ENCODE measurements at regions not wholly inside any gene's neighbourhood (a gene's known extent, or its start where the extent isn't known, plus 50 kb on each side); places are given as distances from the start of the nearest gene placed in this dataset.

DNA sequence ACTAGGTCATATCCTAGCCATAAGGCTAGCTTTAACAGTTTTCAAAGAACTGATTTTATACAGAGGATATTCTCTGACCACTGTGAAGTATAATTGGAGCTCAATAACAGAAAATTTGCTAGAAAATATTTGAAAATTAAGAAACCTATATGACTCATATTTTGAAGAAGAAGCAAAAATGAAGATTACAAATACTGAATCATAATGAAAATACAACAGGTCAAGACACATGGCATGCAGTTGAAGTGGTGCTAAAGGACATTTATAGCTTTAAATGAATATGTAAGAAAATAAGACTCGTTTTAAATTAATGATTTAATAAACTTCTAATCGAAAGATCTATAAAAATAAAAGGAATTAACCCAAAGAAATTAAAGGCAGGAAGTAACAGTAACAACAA, 1234.6 kb downstream of the SLC16A7 start:
- peaks cover 19% of the 10 kb centered on the region for H3K9me3 Mint-ChIP-seq
- H3K27me3 Mint-ChIP-seq, result no peaks in the 10 kb centered on the region
- no peak for ATAC-seq (ENCODE audit: poor library complexity)
- no peaks in the 10 kb centered on the region for H3K9me3 ChIP-seq (ENCODE audit: control insufficient read depth in 1 of 2, insufficient read depth in 1 of 2, low read length in 2 of 2)
- no peak overlapping the region for H3K27ac ChIP-seq (ENCODE audit: low read depth in 1 of 2, low read length in 2 of 2)
- no peaks in the 10 kb centered on the region for H3K4me1 Mint-ChIP-seq (ENCODE audit: low read depth)
- no peaks in the 10 kb centered on the region for H3K27me3 ChIP-seq (ENCODE audit: control insufficient read depth in 1 of 2, insufficient read depth in 2 of 2, low read length in 2 of 2)
- H3K27ac Mint-ChIP-seq, result no peak overlapping the region
- ChIA-PET CTCF (no interaction called here), POLR2A (no interaction called here)
- intact Hi-C loops (cut with DNase I, micrococcal nuclease), result no loop called here
- H3K4me3 ChIP-seq (ENCODE audit: low read length), result no peak overlapping the region
- TF ChIP-seq, protein P1, sequence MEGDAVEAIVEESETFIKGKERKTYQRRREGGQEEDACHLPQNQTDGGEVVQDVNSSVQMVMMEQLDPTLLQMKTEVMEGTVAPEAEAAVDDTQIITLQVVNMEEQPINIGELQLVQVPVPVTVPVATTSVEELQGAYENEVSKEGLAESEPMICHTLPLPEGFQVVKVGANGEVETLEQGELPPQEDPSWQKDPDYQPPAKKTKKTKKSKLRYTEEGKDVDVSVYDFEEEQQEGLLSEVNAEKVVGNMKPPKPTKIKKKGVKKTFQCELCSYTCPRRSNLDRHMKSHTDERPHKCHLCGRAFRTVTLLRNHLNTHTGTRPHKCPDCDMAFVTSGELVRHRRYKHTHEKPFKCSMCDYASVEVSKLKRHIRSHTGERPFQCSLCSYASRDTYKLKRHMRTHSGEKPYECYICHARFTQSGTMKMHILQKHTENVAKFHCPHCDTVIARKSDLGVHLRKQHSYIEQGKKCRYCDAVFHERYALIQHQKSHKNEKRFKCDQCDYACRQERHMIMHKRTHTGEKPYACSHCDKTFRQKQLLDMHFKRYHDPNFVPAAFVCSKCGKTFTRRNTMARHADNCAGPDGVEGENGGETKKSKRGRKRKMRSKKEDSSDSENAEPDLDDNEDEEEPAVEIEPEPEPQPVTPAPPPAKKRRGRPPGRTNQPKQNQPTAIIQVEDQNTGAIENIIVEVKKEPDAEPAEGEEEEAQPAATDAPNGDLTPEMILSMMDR (IDR thresholded peaks at IDR 0.05), result no peak
- H3K4me3 Mint-ChIP-seq, result no peak overlapping the region
- no peaks in the 10 kb centered on the region for H3K36me3 ChIP-seq (ENCODE audit: insufficient read depth, low read length)
- no peaks in the 10 kb centered on the region for H3K36me3 Mint-ChIP-seq (ENCODE audit: low read depth)
- DNase-seq, result no peak
- H3K4me1 ChIP-seq (ENCODE audit: insufficient read depth, low read length), result no peaks in the 10 kb centered on the region

DNA sequence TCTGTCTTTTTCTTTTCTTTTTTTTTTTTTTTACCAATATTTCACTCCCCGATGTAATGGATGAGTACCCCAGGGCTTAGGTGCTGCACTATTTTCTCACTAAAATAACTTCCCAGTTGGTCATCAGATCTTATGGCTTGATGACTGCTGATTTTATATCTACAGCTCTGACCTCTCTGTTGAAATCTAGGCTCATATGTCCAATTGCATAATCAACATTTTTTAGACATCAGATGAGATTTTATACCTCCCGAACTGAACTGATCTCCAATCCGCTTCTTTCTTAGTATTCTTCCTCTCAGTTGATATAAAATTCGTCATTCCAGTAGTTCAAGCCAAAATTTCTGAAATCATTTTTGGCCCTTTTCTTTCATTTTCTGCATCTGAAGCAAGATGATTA, 1236.5 kb downstream of the SLC16A7 start:
- Histone ChIP-seq H3K27ac (ENCODE audit: low read depth in 1 of 2, low read length in 2 of 2) (no peak overlapping the region), H3K36me3 (ENCODE audit: insufficient read depth, low read length) (no peaks in the 10 kb centered on the region), H3K4me1 (ENCODE audit: insufficient read depth, low read length) (no peaks in the 10 kb centered on the region), H3K27me3 (ENCODE audit: control insufficient read depth in 1 of 2, insufficient read depth in 2 of 2, low read length in 2 of 2) (no peaks in the 10 kb centered on the region), H3K4me3 (ENCODE audit: low read length) (no peak overlapping the region), H3K9me3 (ENCODE audit: control insufficient read depth in 1 of 2, insufficient read depth in 1 of 2, low read length in 2 of 2) (no peaks in the 10 kb centered on the region)
- Mint-ChIP-seq H3K9me3 (peaks cover 19% of the 10 kb centered on the region), H3K27me3 (no peaks in the 10 kb centered on the region), H3K4me1 (ENCODE audit: low read depth) (no peaks in the 10 kb centered on the region), H3K36me3 (ENCODE audit: low read depth) (no peaks in the 10 kb centered on the region), H3K27ac (no peak overlapping the region), H3K4me3 (no peak overlapping the region)
- TF ChIP-seq, protein P1 (IDR thresholded peaks at IDR 0.05), result no peak
- DNase-seq (no peak), ATAC-seq (ENCODE audit: poor library complexity) (no peak)
- ChIA-PET POLR2A (no interaction called here), CTCF (no interaction called here)
- intact Hi-C loops (cut with DNase I, micrococcal nuclease), result no loop called here

DNA sequence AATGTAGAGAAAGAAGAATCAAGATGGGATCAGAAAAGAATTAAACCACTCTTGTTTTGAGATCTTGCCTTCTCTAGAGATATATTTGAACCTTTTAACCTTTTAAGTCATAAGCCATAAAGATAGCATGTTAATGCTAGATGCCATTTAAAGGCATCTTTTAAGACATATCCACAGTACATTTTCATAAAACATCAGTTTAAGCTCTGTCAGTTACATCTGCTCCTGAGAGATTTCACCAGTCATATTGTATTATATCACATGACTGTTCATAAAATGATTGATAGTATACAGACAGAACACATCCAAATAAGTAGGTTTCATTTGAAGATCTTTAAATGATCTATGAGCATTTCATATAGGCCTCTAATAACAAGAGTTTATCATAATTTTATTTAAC, 1238.5 kb downstream of the SLC16A7 start:
- no peaks in the 10 kb centered on the region for H3K36me3 ChIP-seq (ENCODE audit: insufficient read depth, low read length)
- H3K36me3 Mint-ChIP-seq (ENCODE audit: low read depth), result no peaks in the 10 kb centered on the region

More for the DNA sequence above, 1238.5 kb downstream of the SLC16A7 start:
- TF ChIP-seq, protein P1 (IDR thresholded peaks at IDR 0.05), result no peak
- Histone ChIP-seq H3K4me1 (ENCODE audit: insufficient read depth, low read length) (no peaks in the 10 kb centered on the region), H3K27me3 (ENCODE audit: control insufficient read depth in 1 of 2, insufficient read depth in 2 of 2, low read length in 2 of 2) (no peaks in the 10 kb centered on the region), H3K27ac (ENCODE audit: low read depth in 1 of 2, low read length in 2 of 2) (no peak overlapping the region), H3K9me3 (ENCODE audit: control insufficient read depth in 1 of 2, insufficient read depth in 1 of 2, low read length in 2 of 2) (no peaks in the 10 kb centered on the region), H3K4me3 (ENCODE audit: low read length) (no peak overlapping the region)
- intact Hi-C loops (cut with DNase I, micrococcal nuclease), result no loop called here
- H3K27me3 Mint-ChIP-seq, result no peaks in the 10 kb centered on the region
- no peak for DNase-seq
- H3K4me1 Mint-ChIP-seq (ENCODE audit: low read depth), result no peaks in the 10 kb centered on the region
- no peak overlapping the region for H3K4me3 Mint-ChIP-seq
- H3K27ac Mint-ChIP-seq, result no peak overlapping the region
- peaks cover 15% of the 10 kb centered on the region for H3K9me3 Mint-ChIP-seq
- ATAC-seq (ENCODE audit: poor library complexity), result no peak
- POLR2A ChIA-PET, result no interaction called here
- CTCF ChIA-PET, result no interaction called here
